ENCODE measurements at regions not wholly inside any gene's neighbourhood (a gene's known extent, or its start where the extent isn't known, plus 50 kb on each side); places are given as distances from the start of the nearest gene placed in this dataset.

DNA sequence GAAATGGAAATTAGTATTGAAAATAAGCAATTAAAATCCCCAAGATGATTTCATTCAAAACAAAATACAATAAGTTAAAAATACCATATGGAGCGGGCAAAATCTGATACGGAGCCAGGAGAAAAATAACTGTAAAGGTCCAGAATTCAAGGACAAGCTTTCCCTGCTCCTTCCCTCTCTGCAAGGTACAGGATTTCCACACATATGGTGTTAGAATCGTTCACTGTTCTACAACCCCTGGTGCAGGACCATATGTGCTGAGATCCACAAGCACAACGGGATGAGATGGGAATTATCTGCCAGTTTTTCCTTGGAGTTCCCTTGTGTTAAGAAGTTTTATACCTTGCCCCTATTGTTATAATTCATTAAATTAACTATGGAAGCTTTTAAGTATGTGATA is 94.7 kb upstream of the DMAC1 start:
- no peak for TF ChIP-seq GATA3 (IDR thresholded peaks at IDR 0.05; ENCODE audit: low read depth, low read length)
- TF ChIP-seq GATA2 (IDR thresholded peaks at IDR 0.05; ENCODE audit: low read depth, low read length) = no peak

Data from SH-SY5Y (cell line).